BE2C (cell line): ENCODE measurements at regions not wholly inside any gene's neighbourhood (a gene's known extent, or its start where the extent isn't known, plus 50 kb on each side); places are given as distances from the start of the nearest gene placed in this dataset.

Experiments
- DNase-seq: peaks from one replicate; pipeline ENCODE4 v3.0.0-alpha.2; 2020
- H3K27me3 ChIP-seq: fragments of 250-450 bp; sonication (Bioruptor Pico); 2 replicates; pipeline ENCODE4 v1.5.1; 2020; ENCODE audit warnings: mild to moderate bottlenecking
- H3K36me3 ChIP-seq: fragments of 250-450 bp; sonication (Bioruptor Pico); 2 replicates; pipeline ENCODE4 v1.5.1; 2020; ENCODE audit warnings: mild to moderate bottlenecking
- H3K4me1 ChIP-seq: fragments of 250-450 bp; sonication (Bioruptor Pico); 2 replicates; pipeline ENCODE4 v1.5.1; 2020
- H3K4me3 ChIP-seq: 2 replicates; pipeline ENCODE4 v1.5.1; 2011; ENCODE audit warnings: low read depth, low read length
- H3K9me3 ChIP-seq: fragments of 250-450 bp; sonication (Bioruptor Pico); 2 replicates; pipeline ENCODE4 v1.5.1; 2020
- TF ChIP-seq, protein P1 (sequence below): IDR thresholded peaks from 2 replicates; pipeline ENCODE4 v1.5.1; 2012; ENCODE audit warnings: mild to moderate bottlenecking, low read depth, low read length

DNA sequence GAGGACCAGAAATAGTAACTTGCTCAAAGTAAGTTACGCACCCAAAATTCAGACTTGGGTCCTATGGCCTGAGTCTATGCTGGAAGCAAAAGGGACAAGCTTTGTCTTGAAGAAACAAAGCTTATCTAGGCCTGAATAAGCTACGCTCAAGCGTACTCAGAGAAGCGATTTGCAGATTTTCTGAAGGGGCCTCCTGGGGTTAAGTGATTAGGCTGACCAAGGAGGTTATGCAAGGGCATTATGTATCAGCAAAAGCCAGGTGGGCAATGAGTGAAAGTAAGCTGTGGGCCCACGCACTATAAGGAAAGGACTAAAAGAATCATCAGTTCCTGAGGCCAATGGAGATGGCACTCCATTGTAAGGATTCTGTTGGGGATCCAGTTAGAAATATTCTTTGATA is 122.1 kb downstream of the SNX18 start:
- TF ChIP-seq, protein P1, sequence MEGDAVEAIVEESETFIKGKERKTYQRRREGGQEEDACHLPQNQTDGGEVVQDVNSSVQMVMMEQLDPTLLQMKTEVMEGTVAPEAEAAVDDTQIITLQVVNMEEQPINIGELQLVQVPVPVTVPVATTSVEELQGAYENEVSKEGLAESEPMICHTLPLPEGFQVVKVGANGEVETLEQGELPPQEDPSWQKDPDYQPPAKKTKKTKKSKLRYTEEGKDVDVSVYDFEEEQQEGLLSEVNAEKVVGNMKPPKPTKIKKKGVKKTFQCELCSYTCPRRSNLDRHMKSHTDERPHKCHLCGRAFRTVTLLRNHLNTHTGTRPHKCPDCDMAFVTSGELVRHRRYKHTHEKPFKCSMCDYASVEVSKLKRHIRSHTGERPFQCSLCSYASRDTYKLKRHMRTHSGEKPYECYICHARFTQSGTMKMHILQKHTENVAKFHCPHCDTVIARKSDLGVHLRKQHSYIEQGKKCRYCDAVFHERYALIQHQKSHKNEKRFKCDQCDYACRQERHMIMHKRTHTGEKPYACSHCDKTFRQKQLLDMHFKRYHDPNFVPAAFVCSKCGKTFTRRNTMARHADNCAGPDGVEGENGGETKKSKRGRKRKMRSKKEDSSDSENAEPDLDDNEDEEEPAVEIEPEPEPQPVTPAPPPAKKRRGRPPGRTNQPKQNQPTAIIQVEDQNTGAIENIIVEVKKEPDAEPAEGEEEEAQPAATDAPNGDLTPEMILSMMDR = no peak
- H3K36me3 ChIP-seq = no peaks in the 10 kb centered on the region
- no peak overlapping the region for H3K4me3 ChIP-seq
- no peak for DNase-seq
- no peaks in the 10 kb centered on the region for H3K27me3 ChIP-seq
- no peaks in the 10 kb centered on the region for H3K9me3 ChIP-seq
- peaks cover 3% of the 10 kb centered on the region for H3K4me1 ChIP-seq

DNA sequence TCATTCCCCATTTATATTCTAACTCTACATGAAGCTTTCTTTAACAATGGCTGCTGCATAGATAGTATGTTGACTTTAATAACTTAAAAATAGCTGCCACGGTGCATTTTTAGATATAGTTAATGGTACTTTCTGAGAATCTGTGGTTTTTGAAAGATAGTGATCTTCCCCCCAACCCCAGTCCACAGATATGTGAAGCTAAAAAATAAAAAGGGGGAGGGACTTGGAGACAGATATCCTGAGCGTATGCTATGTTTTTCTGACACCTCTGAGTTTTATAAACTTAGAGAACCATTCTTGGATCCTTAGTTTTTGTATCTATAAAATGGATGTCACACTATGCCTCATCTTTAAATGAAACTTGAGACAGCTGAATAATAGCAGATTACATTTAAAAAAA is 120.5 kb downstream of the SNX18 start:
- no peaks in the 10 kb centered on the region for H3K27me3 ChIP-seq
- no peak for DNase-seq
- H3K4me3 ChIP-seq = no peak overlapping the region
- H3K36me3 ChIP-seq = no peaks in the 10 kb centered on the region
- H3K4me1 ChIP-seq = no peaks in the 10 kb centered on the region
- H3K9me3 ChIP-seq = no peaks in the 10 kb centered on the region
- TF ChIP-seq, protein P1 = no peak

DNA sequence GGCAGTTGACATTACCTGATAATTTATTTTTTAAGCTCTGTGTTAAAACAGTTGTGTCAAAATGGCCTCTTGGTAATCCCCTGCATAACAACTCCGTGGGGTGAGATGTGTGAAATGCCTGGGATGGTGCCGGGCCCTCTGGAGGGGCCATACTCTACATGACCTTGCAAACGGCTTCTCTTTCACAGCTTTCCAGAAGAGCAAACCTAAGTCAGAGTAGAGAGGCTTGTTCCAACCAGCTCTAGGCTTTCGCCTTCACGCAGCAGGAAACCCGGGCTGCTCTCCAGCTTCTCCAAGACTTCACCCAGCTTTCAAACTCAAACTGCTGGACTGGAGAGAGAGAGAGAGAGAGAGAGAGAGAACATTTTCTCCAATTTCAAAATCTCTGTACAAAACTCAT is 120.1 kb downstream of the SNX18 start:
- Histone ChIP-seq H3K36me3 (no peaks in the 10 kb centered on the region), H3K27me3 (no peaks in the 10 kb centered on the region), H3K9me3 (no peaks in the 10 kb centered on the region), H3K4me3 (no peak overlapping the region), H3K4me1 (no peaks in the 10 kb centered on the region)
- no peak for DNase-seq
- TF ChIP-seq, protein P1 = no peak

DNA sequence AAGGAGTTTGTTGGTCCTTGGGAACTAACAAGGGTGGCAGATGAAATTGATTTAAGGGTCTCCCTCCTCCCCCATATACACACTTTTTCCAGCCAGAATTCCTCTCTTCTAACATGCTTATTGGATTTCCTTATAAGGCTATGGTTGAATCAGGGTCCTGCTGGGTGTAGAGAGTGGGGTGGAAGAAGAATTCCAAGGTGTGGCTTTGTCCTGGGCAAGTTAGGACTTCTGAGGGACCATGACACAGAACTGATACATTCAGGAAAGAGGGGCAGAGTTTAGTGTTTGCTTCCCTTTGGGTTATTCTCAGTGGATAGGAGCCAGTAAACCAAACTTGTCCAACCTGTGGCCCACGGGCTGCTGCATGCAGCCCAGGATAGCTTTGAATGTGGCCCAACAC is 116.5 kb downstream of the SNX18 start:
- Histone ChIP-seq H3K36me3 (no peaks in the 10 kb centered on the region), H3K27me3 (no peaks in the 10 kb centered on the region), H3K9me3 (no peaks in the 10 kb centered on the region; the same call in 1 of the 2 replicates), H3K4me1 (no peaks in the 10 kb centered on the region), H3K4me3 (no peak overlapping the region)
- no peak for DNase-seq
- TF ChIP-seq, protein P1 = no peak

GRCh38 chr5:54632131-54632701 is 114.7 kb downstream of the SNX18 start:
- no peaks in the 10 kb centered on the region for H3K36me3 ChIP-seq
- no peaks in the 10 kb centered on the region for H3K4me1 ChIP-seq
- H3K4me3 ChIP-seq = no peak overlapping the region
- TF ChIP-seq, protein P1 = no peak
- no peak for DNase-seq
- no peaks in the 10 kb centered on the region; the same call in 1 of the 2 replicates for H3K9me3 ChIP-seq
- no peaks in the 10 kb centered on the region for H3K27me3 ChIP-seq

GRCh38 chr5:54630738-54631359 is 113.3 kb downstream of the SNX18 start:
- Histone ChIP-seq H3K9me3 (no peaks in the 10 kb centered on the region; the same call in 1 of the 2 replicates), H3K4me1 (no peaks in the 10 kb centered on the region)

More at GRCh38 chr5:54630738-54631359, 113.3 kb downstream of the SNX18 start:
- no peaks in the 10 kb centered on the region for H3K27me3 ChIP-seq
- DNase-seq = no peak
- no peaks in the 10 kb centered on the region for H3K36me3 ChIP-seq
- H3K4me3 ChIP-seq = no peak overlapping the region
- TF ChIP-seq, protein P1 = no peak
